Uterus (tissue), 3 donors: ENCODE measurements at regions not wholly inside any gene's neighbourhood (a gene's known extent, or its start where the extent isn't known, plus 50 kb on each side); places are given as distances from the start of the nearest gene placed in this dataset.

ENCODE experiments used
- DNase-seq, 2 donors: peaks; one replicate each; pipeline ENCODE4 v3.0.0-alpha.2; 2019 to 2020
- H3K27ac ChIP-seq, 2 donors: fragments of 200-600 bp; sonication (generic); 1 replicate in 1 of 2; 2 replicates in 1 of 2; pipeline ENCODE4 v1.5.1; 2016 to 2018
- H3K27me3 ChIP-seq, 2 donors: fragments of 200-600 bp; sonication (generic); one replicate each; pipeline ENCODE4 v1.5.1; 2018 to 2019; ENCODE audit warnings: control low read depth in 1 of 2
- H3K36me3 ChIP-seq, 2 donors: fragments of 200-600 bp; sonication (generic); one replicate each; pipeline ENCODE4 v1.5.1; 2019; ENCODE audit warnings: control low read depth in 1 of 2
- H3K4me1 ChIP-seq, 2 donors: fragments of 200-600 bp; sonication (generic); one replicate each; pipeline ENCODE4 v1.5.1; 2018 to 2019; ENCODE audit warnings: control low read depth in 1 of 2
- H3K4me3 ChIP-seq, 2 donors: fragments of 200-600 bp; sonication (generic); 1 replicate in 1 of 2; 2 replicates in 1 of 2; pipeline ENCODE4 v1.5.1; 2018 to 2019; ENCODE audit warnings: mild to moderate bottlenecking in 1 of 2
- H3K9me3 ChIP-seq, 2 donors: fragments of 200-600 bp; sonication (generic); one replicate each; pipeline ENCODE4 v1.5.1; 2019; ENCODE audit warnings: control low read depth in 1 of 2
- CTCF ChIP-seq, 4 experiments: fragments of 200-600 bp in 2 of 4; fragments of 450-650 bp in 2 of 4; sonication (generic) in 2 of 4; IDR thresholded peaks; one replicate each; pipeline ENCODE4 v1.5.1; 2016 to 2019; ENCODE audit warnings: antibody characterized with exemption in 4 of 4, mild to moderate bottlenecking in 2 of 4, moderate library complexity in 1 of 4
- POLR2A ChIP-seq, 2 donors: fragments of 450-650 bp; IDR thresholded peaks; one replicate each; pipeline ENCODE4 v1.6.1; 2016; ENCODE audit warnings: antibody characterized with exemption in 2 of 2, mild to moderate bottlenecking in 1 of 2, moderate library complexity in 1 of 2
- intact Hi-C: fragments of 100-400 bp; cut with DNase I; formaldehyde crosslinking; loops from one replicate; pipeline ENCODE4 v1.15.1; 2023; ENCODE audit warnings: low total_unique reads
- donor health status: DM: yes; HTN: yes; CAD: no.

GRCh38 chr9:73753171-73753570 lies 601.5 kb downstream of the ANXA1 start:
- Histone ChIP-seq H3K4me1 (no peaks in the 10 kb centered on the region), H3K27me3 (no peaks in the 10 kb centered on the region), H3K36me3 (no peaks in the 10 kb centered on the region), H3K27ac (no peak overlapping the region), H3K4me3 (no peak overlapping the region), H3K9me3 (no peaks in the 10 kb centered on the region)
- DNase-seq: no peak
- TF ChIP-seq CTCF (IDR thresholded peaks at IDR 0.05): no peak
- TF ChIP-seq POLR2A (IDR thresholded peaks at IDR 0.05): no peak
- intact Hi-C loops: no loop called here

DNA sequence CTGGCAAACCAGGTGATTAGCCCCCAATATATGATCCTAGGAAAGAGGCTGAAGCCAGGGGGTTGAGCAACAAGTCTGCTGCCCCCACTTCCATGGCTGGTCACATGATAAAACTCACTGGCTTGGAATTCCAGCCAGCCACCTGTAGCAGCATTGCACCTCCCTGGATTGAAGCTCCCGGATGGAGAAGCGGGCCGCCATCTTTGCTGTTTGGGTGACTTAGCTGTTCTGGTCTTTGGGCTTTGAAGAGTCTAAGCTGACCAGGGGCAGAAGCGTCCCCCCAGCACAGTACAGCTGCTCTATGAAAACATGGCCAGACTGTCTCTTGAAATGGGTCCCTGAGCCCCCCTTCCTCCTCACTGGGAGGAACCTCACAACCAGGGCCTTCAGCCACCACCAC lies 610.2 kb downstream of the ANXA1 start:
- Histone ChIP-seq H3K36me3 (no peaks in the 10 kb centered on the region), H3K9me3 (no peaks in the 10 kb centered on the region), H3K4me1 (no peaks in the 10 kb centered on the region), H3K27ac (no peak overlapping the region), H3K27me3 (no peaks in the 10 kb centered on the region), H3K4me3 (no peak overlapping the region)
- intact Hi-C loops: no loop called here
- no peak for TF ChIP-seq POLR2A (IDR thresholded peaks at IDR 0.05)
- TF ChIP-seq CTCF (IDR thresholded peaks at IDR 0.05): no peak
- no peak for DNase-seq

- H3K27me3 ChIP-seq: no peaks in the 10 kb centered on the region
- no peak for DNase-seq
- no peak overlapping the region for H3K4me3 ChIP-seq
- H3K4me1 ChIP-seq: no peaks in the 10 kb centered on the region
- no peaks in the 10 kb centered on the region for H3K36me3 ChIP-seq
- no peak for TF ChIP-seq POLR2A (IDR thresholded peaks at IDR 0.05)
- no peak overlapping the region for H3K27ac ChIP-seq
- no peaks in the 10 kb centered on the region for H3K9me3 ChIP-seq
- intact Hi-C loops: no loop called here
Observed at GRCh38 chr9:73773896-73774295, 622.2 kb downstream of the ANXA1 start.

DNA sequence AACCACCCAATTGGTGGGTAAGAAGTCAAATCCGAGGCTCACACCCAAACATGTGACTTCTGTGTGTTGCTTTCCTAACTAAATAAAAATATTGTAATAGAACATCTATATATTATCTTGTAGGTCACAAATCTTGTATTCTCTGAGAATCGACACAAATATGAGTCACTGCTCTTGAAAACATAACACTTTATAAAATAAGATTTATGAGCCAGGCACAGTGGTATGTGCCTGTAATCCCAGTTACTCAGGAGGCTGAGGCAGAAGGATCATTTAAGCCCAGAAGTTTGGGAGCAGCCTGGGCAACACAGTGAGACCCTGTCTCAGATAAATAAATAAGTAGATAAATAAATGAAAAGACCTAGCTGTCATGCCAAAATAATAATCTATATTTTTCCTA lies 624.1 kb downstream of the ANXA1 start:
- Histone ChIP-seq H3K27me3 (no peaks in the 10 kb centered on the region), H3K36me3 (no peaks in the 10 kb centered on the region), H3K27ac (no peak overlapping the region), H3K4me3 (no peak overlapping the region), H3K9me3 (no peaks in the 10 kb centered on the region), H3K4me1 (no peaks in the 10 kb centered on the region)
- TF ChIP-seq POLR2A (IDR thresholded peaks at IDR 0.05) (no peak), CTCF (IDR thresholded peaks at IDR 0.05) (no peak)
- DNase-seq: no peak
- intact Hi-C loops: no loop called here

DNA sequence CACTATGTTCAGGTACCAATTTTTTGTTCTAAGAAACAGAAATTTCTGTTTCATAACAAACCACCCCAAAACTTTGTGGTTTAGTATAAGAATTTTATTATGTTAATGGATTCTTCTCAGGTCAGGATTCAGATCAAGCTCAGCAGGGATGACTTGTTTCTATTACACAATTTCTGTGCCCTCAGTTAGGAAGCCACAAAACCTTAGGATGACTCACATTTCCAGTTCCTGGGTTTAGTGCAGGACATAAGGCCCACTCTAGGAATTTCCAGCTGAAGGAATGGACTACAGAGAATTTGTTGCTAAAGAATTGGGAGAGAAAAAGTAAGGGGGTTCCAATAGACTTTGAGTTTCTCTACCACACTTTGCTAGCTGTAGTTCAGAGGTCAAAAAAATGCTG lies 629.3 kb downstream of the ANXA1 start:
- TF ChIP-seq POLR2A (IDR thresholded peaks at IDR 0.05): no peak
- TF ChIP-seq CTCF (IDR thresholded peaks at IDR 0.05): no peak
- H3K36me3 ChIP-seq: no peaks in the 10 kb centered on the region
- no peak for DNase-seq
- no peaks in the 10 kb centered on the region for H3K4me1 ChIP-seq
- no peaks in the 10 kb centered on the region for H3K9me3 ChIP-seq
- no peak overlapping the region for H3K4me3 ChIP-seq
- H3K27ac ChIP-seq: no peak overlapping the region
- H3K27me3 ChIP-seq: no peaks in the 10 kb centered on the region
- intact Hi-C loops: no loop called here

- intact Hi-C loops: no loop called here
- Histone ChIP-seq H3K9me3 (no peaks in the 10 kb centered on the region), H3K4me1 (no peaks in the 10 kb centered on the region), H3K36me3 (no peaks in the 10 kb centered on the region), H3K4me3 (no peak overlapping the region), H3K27me3 (no peaks in the 10 kb centered on the region), H3K27ac (no peak overlapping the region)
- no peak for DNase-seq
- TF ChIP-seq CTCF (IDR thresholded peaks at IDR 0.05) (no peak), POLR2A (IDR thresholded peaks at IDR 0.05) (no peak)
Observed at GRCh38 chr9:73782166-73782565, 630.5 kb downstream of the ANXA1 start.
